ENCODE measurements at regions not wholly inside any gene's neighbourhood (a gene's known extent, or its start where the extent isn't known, plus 50 kb on each side); places are given as distances from the start of the nearest gene placed in this dataset.

GRCh38 chr6:22409486-22409885 is 112.7 kb upstream of the PRL start:
- Histone ChIP-seq H3K9ac (ENCODE audit: low read depth in 1 of 2, low read length in 2 of 2) (no peak overlapping the region), H3K4me3 (ENCODE audit: low read depth in 1 of 3, low read length in 3 of 3) (no peak overlapping the region), H3K4me1 (ENCODE audit: control insufficient read depth in 4 of 4, insufficient read depth in 4 of 4, low read length in 3 of 4) (no peaks in the 10 kb centered on the region), H3K27me3 (ENCODE audit: control insufficient read depth in 4 of 4, insufficient read depth in 4 of 4, low read length in 3 of 4) (no peaks in the 10 kb centered on the region), H3K36me3 (ENCODE audit: control insufficient read depth in 4 of 4, insufficient read depth in 3 of 4, low read depth in 1 of 4, low read length in 3 of 4) (no peaks in the 10 kb centered on the region), H3K27ac (ENCODE audit: low read depth in 1 of 2, low read length in 2 of 2) (no peak overlapping the region), H3K9me3 (ENCODE audit: control insufficient read depth in 4 of 4, low read length in 3 of 4) (peaks cover 0 to 2% (median 0%) of the 10 kb centered on the region in 4 donors)
- WGBS: 83% methylated on average over 1 of the region's 1 CpG
- DNase-seq (ENCODE audit: low spot score): no peak
- no peak for TF ChIP-seq YY1 (IDR thresholded peaks at IDR 0.05)
- TF ChIP-seq, protein P1, sequence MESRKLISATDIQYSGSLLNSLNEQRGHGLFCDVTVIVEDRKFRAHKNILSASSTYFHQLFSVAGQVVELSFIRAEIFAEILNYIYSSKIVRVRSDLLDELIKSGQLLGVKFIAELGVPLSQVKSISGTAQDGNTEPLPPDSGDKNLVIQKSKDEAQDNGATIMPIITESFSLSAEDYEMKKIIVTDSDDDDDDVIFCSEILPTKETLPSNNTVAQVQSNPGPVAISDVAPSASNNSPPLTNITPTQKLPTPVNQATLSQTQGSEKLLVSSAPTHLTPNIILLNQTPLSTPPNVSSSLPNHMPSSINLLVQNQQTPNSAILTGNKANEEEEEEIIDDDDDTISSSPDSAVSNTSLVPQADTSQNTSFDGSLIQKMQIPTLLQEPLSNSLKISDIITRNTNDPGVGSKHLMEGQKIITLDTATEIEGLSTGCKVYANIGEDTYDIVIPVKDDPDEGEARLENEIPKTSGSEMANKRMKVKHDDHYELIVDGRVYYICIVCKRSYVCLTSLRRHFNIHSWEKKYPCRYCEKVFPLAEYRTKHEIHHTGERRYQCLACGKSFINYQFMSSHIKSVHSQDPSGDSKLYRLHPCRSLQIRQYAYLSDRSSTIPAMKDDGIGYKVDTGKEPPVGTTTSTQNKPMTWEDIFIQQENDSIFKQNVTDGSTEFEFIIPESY (IDR thresholded peaks at IDR 0.05): no peak
- no peak for TF ChIP-seq ATF3 (IDR thresholded peaks at IDR 0.05)
- no peak for TF ChIP-seq GABPA (IDR thresholded peaks at IDR 0.05 in 1 of 2, conservative IDR thresholded peaks at IDR 0.05 in 1 of 2)
- TF ChIP-seq FOXA2 (IDR thresholded peaks at IDR 0.05): no peak
- TF ChIP-seq, protein P2, sequence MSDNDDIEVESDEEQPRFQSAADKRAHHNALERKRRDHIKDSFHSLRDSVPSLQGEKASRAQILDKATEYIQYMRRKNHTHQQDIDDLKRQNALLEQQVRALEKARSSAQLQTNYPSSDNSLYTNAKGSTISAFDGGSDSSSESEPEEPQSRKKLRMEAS (IDR thresholded peaks at IDR 0.05): no peak
- TF ChIP-seq HNF4A (conservative IDR thresholded peaks at IDR 0.05): no peak
- TF ChIP-seq TAF1 (conservative IDR thresholded peaks at IDR 0.05): no peak

- H3K27ac ChIP-seq (ENCODE audit: low read depth in 1 of 2, low read length in 2 of 2): no peak overlapping the region
- peaks cover 0 to 2% (median 0%) of the 10 kb centered on the region in 4 donors for H3K9me3 ChIP-seq (ENCODE audit: control insufficient read depth in 4 of 4, low read length in 3 of 4)
- H3K27me3 ChIP-seq (ENCODE audit: control insufficient read depth in 4 of 4, insufficient read depth in 4 of 4, low read length in 3 of 4): no peaks in the 10 kb centered on the region
- no peak overlapping the region for H3K4me3 ChIP-seq (ENCODE audit: low read depth in 1 of 3, low read length in 3 of 3)
- H3K9ac ChIP-seq (ENCODE audit: low read depth in 1 of 2, low read length in 2 of 2): no peak overlapping the region
- WGBS: 86% methylated on average over 3 of the region's 3 CpGs
- no peak for DNase-seq (ENCODE audit: low spot score)
- H3K4me1 ChIP-seq (ENCODE audit: control insufficient read depth in 4 of 4, insufficient read depth in 4 of 4, low read length in 3 of 4): no peaks in the 10 kb centered on the region
- no peaks in the 10 kb centered on the region for H3K36me3 ChIP-seq (ENCODE audit: control insufficient read depth in 4 of 4, insufficient read depth in 3 of 4, low read depth in 1 of 4, low read length in 3 of 4)
- TF ChIP-seq HNF4G (IDR thresholded peaks at IDR 0.05): no peak
- TF ChIP-seq RAD21 (IDR thresholded peaks at IDR 0.05): no peak
- no peak for TF ChIP-seq SP1 (IDR thresholded peaks at IDR 0.05)
- TF ChIP-seq, protein P1 (IDR thresholded peaks at IDR 0.05): no peak
- TF ChIP-seq NR2F2 (IDR thresholded peaks at IDR 0.05): no peak
- TF ChIP-seq TAF1 (conservative IDR thresholded peaks at IDR 0.05): no peak
- TF ChIP-seq FOXA1 (IDR thresholded peaks at IDR 0.05): no peak
- TF ChIP-seq RXRA (IDR thresholded peaks at IDR 0.05): no peak
- no peak for TF ChIP-seq YY1 (IDR thresholded peaks at IDR 0.05)
- TF ChIP-seq GABPA (IDR thresholded peaks at IDR 0.05 in 1 of 2, conservative IDR thresholded peaks at IDR 0.05 in 1 of 2): no peak
- no peak for TF ChIP-seq ATF3 (IDR thresholded peaks at IDR 0.05)
- TF ChIP-seq EGR1 (IDR thresholded peaks at IDR 0.05; ENCODE audit: low read depth in 2 of 2): no peak
- TF ChIP-seq, protein P3, sequence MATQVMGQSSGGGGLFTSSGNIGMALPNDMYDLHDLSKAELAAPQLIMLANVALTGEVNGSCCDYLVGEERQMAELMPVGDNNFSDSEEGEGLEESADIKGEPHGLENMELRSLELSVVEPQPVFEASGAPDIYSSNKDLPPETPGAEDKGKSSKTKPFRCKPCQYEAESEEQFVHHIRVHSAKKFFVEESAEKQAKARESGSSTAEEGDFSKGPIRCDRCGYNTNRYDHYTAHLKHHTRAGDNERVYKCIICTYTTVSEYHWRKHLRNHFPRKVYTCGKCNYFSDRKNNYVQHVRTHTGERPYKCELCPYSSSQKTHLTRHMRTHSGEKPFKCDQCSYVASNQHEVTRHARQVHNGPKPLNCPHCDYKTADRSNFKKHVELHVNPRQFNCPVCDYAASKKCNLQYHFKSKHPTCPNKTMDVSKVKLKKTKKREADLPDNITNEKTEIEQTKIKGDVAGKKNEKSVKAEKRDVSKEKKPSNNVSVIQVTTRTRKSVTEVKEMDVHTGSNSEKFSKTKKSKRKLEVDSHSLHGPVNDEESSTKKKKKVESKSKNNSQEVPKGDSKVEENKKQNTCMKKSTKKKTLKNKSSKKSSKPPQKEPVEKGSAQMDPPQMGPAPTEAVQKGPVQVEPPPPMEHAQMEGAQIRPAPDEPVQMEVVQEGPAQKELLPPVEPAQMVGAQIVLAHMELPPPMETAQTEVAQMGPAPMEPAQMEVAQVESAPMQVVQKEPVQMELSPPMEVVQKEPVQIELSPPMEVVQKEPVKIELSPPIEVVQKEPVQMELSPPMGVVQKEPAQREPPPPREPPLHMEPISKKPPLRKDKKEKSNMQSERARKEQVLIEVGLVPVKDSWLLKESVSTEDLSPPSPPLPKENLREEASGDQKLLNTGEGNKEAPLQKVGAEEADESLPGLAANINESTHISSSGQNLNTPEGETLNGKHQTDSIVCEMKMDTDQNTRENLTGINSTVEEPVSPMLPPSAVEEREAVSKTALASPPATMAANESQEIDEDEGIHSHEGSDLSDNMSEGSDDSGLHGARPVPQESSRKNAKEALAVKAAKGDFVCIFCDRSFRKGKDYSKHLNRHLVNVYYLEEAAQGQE (IDR thresholded peaks at IDR 0.05): no peak
- TF ChIP-seq CTCF (IDR thresholded peaks at IDR 0.05; ENCODE audit: low read depth, low read length, missing input control): no peak
- TF ChIP-seq HNF4A (conservative IDR thresholded peaks at IDR 0.05): no peak
Observed at GRCh38 chr6:22411376-22412105, 114.7 kb upstream of the PRL start.
